SKM-1 treated with dmso at 0.1 percent for 144 hours (cell line): ENCODE measurements at regions not wholly inside any gene's neighbourhood (a gene's known extent, or its start where the extent isn't known, plus 50 kb on each side); places are given as distances from the start of the nearest gene placed in this dataset.

Source experiments
- DNase-seq: peaks from one replicate; lab custom pipeline; 2025; ENCODE audit not compliant: unreplicated experiment; lab: John Stamatoyannopoulos, UW

DNA sequence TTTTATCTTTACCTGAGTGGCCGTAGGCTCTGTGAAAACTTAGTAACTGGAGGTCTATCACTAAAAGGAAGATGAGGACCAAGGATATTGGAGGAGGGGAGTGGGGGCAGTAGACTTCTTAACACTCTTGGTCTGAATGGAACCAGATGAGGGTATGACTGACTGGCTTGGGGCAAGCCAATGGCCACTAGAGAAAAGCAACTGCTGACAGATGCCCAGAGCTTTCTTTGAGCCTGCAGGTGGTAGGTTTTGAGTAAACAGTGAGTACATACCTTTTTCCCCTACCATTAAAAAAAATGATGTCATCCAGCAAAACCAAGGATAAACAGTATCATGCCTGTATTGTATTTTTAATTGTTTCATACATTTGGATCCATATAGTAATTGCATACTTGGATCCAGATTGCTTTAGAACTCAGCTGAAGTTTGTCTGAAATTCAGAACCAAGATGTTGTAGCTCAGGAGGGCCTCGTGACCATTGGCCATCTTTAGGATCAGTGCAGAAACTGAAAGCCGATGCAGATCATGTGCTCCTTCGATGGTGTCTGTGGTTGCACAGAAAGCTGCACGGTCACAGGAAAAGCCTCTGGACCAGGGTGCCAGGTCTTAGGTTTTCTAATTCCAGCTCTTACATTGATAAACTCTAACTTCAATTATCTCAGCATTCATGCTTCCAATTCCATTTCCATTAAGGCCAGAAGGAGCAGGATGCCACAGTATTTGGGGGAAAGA is 131.0 kb downstream of the PDGFRA start:
- DNase-seq = no peak

DNA sequence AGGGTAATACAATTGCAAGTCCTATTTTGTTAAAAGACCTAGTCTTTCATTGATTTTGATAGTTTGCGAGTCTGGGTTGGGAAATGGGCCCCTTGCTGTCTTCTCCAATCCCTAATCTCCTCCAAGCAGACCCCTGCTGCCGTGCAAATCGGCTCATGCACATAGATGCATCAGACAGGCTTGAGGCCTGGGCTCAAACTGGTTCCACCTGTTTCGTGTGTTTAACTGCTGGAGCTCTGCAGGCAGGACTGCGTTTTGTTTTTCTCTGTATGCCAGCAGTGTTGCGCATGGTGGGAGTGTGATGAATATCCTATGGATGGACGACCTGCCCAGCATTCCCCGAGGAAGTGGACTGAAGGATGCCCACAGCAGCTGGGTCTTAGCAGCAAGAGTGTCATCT is 133.9 kb downstream of the PDGFRA start:
- no peak for DNase-seq

DNA sequence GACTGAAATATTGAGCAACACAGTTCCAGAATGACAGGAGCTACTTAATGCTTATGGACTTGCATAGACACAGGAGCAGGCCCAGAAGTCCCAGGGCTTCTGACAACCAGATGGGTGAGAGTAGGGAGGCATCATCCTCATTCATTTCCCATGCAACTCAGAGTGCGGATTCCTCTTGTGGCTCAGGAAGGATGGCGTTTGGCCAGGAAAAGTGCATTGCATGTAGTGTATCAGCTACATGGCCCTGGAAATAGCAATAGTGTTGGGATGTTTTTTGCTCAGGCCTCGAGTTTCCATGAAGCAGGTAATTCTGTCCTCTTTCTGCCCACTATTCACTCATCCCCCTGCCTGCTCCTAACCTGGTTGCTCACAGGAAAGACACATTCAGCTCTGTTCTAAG is 136.6 kb downstream of the PDGFRA start:
- no peak for DNase-seq

DNA sequence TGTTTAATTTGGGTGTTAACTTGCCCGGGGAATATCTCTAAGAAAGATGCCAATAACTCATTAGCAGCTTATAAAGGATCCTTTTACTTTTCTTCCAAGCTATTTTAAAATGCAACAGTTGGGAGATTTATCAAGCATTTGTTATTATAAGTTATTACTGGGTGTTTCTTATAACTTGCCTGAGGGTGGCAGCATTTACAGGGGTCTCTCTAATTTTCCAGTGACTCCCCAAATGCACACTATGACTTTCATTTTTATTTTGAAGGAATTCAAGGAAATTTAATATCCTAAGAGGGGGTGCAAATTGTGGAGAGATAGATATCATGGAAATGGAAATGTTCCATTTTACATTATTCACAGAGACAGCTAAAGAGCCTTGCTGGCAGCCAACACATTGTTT is 138.0 kb downstream of the PDGFRA start:
- DNase-seq = no peak

DNA sequence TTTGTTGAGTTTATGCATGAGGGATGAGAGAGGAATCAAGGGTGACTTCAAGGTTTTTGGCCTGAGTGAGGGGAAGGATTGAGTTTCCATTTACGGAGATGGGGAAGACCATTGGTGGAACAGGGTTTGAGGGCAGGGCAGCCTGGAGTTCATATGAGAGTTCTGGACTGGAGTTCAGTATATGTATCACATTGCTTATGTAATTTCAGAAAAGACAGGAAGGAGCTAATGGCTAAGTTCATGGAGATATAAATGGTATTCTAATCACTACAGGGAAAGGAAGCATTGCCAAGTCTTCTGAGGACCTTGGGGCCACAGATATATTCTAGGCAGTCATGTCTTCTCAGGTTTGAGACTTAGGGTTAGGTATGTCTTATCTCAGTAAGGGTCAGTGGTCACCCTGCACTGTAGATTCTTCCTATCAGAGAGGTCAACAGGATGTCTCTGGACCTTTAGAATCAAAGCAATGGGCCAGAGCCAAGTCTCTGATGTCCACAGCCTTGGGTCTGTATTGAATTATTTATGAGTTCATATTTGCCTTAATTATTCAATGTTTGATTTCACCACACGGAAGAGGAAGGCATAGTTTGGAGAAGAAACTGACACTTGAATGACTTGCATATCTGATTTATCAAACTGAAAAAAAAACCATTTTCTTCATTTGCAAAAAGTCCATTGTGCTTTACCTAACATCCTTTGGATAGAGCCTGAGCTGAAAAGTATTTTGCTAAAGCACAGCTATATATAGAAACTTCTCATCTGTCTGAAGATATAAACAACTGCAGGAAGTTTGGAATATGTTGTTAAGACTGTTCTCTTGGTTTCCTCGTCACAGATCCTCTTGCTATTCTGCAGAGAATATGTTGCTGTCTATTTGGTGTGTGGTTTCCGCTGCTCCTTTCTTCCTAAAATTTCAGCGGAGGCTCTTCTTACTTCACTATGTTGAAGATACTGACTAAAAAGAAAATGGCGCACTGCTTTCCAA is 139.5 kb downstream of the PDGFRA start:
- DNase-seq = no peak

DNA sequence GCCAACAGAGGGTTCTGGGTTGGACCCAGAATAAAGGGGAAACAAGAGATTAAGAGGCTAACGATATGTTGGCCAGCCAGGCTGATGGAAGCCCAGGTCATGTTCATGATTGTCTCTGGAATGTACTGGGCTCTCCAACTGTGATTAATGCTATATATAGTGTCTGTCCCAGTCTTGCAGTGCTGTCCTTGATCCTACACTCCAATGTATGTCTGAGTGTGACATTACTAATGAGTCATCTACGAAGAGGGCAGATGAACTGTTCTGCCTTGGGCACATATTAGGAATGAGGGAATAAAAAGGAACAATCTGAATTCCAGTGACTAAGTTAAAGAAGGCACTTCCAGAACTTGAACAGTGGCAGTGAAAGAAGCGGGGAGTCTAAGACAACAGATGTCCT is 142.1 kb downstream of the PDGFRA start:
- DNase-seq = no peak

DNA sequence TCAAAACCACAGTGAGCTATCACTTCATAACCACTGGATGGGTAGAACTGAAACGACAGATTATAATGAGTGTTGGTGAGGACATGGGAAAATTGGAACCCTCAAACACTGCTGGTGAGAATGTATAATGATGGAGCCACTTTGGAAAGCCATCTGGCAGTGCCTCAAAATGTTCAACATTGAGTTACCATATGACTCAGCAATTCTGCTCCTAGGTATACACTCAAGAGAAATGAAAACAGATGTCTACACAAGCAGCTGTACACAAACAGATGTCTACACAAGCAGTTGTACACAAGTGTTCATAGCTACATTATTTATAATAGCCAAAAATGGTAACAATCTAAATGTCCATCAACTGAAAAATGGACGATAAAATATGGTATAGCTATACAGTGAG is 143.9 kb downstream of the PDGFRA start:
- no peak for DNase-seq

DNA sequence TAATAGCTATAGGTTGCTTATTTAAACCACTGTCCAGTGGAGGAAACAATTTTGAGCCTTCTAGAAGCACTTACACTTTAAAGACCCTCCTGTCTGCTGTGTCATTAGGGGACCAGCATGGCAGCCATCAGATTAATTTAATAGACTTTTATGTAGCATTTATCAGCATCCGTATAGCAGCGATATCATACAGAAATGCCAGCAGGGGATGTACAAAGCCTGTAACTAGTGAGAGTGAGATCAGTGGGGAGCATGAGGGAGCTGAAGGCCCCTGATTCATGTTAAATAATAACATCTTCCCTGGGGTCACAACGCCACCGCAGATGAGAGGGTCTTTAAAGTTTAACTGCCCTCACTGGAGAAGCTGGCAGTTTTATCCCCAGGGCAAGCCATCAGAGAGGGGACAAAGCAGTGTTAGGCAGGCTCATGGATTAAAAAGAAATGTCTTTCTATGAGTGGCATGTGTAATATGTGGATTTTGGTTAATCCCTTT is 144.7 kb downstream of the PDGFRA start:
- DNase-seq = no peak

DNA sequence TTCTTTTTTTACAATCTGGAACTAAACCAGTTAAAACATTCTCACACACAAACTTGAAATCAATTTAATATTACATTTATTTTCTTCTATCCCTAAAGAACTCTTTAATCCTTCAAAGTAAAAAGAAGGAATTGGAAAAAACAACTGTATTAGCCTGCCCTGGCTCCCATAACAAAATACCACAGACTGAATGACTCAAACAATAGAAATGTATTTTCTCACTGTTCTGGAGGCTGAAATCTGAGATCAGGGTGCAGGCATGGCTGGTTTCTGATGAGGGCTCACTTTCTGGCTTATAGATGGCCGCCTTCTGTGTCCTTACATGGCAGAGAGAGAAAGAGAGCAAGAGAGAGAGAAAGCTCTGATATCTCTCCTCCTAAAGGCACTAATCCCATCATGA is 149.4 kb downstream of the PDGFRA start:
- DNase-seq = no peak

DNA sequence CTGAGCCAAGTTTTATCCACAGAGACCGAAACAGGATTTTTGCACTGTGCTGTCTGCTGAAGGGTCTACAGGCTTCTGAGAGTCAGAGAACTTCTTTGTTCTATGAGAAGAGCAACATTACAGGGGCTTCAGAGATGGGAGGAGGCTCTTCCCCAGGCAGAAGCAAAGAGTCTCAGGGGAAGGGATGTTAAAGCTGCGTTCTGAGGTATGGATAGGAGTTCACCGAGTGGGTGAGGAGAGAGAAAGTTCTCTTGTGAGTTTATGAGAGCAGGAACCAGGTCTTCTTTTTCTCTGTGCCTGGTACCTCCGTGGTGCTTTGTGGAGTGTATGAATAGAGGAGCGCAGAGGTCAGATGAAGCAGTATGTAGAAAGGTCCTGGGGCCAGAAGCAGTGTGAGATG is 155.1 kb downstream of the PDGFRA start:
- DNase-seq = no peak

DNA sequence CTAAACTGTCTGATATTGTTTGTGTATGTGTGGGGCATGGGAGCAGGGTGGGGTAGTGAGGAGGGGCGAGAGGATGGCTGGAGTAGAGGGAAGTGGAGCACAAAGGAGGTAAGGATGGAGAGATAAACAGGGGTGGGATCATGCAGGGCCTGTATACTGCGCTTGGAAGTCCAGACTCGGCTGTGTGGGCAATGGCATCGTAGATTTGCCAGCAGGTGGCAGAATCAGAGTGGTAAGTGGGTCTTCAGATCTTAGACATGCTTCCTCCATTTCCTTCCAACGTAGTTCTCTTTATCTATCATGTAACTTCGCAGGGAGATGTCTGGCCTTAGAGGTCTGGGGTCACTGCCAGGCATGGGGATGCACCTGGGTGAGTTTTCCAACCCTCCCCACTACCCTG is 155.5 kb downstream of the PDGFRA start:
- peak; percentile 25 for DNase-seq

DNA sequence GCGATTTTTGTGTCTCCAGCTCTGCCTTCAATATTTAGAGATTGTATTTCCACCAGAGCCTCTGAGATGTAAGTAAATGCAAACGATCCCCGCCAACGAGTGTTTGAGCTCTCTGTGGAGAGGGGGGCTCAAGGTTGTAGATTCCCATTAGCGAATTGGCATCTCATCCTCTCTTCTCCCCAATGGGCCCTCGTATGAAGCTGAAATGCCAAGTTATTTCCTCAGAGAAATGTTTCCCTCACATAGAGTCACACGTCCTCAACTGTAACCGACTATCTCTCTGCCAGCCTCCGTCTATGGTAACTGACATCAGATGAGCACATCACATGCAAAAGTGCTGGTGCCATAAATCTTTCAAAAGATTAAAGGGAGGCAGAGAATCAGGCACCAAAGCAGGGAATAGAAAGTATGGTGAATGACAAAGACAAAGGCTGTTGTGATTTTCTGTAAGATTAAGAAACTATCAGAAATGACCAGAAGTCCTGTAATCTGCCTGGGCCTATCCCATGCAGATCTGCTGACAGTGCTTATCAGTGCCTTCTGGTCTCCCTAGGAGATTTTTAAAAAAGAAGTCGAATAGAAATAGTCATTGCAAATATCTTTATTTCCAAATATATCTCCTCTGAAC is 157.1 kb downstream of the PDGFRA start:
- no peak for DNase-seq

DNA sequence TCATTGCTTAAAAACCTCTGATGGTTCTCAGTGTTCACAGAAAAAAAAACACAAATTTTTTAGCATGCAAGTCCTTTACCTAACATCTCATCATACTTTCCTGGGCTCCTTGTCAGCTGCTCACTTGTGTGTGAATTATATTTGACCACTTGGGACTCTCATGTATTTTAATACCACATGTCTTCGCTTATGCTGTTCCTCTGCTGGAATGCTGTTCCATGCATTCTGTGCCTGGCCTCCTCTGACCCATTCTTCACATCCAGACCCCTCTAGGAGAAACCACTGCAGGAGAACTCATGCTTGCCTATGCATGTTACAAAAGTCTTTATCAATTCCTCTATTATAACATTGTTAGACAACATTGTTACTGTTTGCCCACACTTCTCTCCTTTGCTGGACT is 157.6 kb downstream of the PDGFRA start:
- no peak for DNase-seq

DNA sequence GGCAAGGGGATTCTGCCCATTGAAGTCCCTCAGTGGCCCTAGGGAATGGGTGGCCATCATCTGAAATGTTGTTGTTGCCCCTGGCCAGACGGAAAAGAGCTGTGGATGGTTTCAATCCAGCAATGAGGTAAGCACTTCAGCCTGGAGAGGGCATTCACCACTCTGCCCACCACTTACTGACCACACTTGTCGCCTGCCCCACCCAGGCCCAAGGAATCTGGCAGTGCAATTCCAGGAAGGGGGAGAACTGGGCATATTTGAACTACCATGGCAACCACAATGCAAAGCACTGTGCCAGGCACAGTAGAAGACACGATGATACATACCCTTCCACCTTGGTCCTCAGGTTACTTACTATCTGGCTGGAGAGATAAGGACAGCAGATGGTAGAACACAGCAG is 161.6 kb downstream of the PDGFRA start:
- DNase-seq = no peak

DNA sequence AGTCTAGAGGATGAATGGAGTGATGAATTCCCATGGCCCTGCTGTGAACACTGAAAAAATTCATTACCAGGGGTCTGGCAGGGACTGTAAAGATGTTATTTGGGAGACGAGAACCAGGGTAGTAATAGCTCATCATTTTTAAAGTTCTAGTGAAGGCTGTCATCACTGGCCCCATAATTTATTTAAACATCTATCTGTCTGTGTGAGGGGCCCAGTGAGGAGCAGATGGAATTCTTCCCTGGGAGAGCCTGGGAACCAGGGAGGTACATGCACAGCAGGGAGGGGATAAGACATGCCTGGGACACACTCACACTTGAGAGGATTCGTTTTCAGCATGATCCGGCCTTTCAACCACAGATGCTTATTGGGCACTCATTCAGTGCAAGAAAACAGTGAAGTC is 162.0 kb downstream of the PDGFRA start:
- no peak for DNase-seq

DNA sequence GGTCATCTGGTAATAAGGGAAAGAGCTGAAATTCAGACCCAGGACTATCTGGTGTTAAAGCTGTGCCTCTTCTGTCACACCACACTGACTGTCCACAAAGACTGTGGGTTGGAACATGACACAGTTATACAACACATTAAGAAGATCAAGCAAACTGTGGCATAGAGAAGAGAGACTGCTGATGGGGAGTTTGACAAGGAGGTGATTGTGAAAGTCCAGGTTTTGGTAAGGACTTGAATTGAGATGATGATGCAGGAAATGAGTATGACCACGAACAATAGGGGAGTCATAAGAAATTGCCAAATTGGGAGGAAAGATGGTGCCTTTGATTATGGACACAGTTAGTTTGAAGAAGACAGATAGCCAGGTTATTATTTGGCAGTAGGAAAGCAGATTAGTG is 163.4 kb downstream of the PDGFRA start:
- peak; percentile 5 for DNase-seq

DNA sequence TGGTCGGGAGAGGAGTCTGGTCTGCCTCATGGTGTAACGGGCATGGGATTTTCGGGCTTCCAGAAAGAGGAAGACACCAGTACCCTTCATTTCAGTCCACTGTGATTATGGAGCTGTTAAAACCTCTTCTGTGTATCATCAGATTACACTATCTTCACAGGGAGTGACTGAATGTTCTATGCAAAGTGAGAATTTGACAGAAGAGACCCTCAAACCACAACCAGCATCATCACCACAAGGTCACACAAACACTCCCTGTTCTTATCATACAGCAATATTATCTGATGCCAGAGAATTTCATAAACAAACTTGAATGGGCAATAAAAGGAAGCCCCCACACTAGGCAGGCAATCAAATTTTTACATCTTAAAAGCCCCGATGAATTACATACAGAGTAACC is 164.2 kb downstream of the PDGFRA start:
- no peak for DNase-seq

DNA sequence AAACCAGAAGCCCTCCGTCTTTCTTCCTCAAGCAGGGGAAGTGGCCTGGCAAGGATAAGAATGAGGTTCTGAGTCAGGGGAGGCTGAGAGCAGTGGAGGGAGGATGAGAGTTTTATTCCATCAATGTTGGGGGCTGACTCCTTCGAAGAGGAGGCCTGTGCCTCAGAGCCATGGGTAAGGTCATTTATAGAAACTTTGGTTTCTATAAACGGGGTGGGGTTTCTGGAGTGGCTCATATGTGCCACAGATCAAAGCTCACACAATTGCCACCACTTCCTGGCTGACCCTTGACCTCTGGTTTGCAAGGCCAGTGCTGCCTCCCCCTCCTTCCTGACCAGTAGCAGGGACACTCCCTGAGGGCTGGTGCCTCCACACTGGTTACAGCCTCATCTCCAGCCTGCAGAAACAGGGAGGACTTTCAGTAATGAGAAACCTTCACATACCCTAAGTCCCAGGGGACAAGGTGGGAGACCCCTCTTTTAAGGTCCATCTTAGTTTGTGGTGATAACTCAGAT is 166.0 kb downstream of the PDGFRA start:
- no peak for DNase-seq

DNA sequence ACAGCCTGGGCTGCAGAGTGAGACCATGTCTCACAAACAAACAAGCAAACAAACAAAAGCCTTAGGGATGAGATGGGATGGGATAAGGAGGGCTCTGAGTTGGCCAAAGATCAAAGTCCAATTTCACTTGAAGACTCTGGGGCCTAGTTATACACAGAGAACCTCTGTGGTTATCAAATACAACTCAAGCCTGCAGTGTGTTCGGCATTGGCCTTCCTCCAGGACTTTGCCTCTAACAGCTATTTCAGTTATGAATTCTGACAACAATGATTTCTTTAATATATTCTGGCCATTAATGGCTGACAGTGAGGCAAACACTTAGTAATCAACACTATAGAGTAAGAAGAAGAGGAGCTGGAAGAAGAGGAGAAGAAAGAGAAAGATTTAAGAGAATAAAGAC is 171.1 kb downstream of the PDGFRA start:
- no peak for DNase-seq

DNA sequence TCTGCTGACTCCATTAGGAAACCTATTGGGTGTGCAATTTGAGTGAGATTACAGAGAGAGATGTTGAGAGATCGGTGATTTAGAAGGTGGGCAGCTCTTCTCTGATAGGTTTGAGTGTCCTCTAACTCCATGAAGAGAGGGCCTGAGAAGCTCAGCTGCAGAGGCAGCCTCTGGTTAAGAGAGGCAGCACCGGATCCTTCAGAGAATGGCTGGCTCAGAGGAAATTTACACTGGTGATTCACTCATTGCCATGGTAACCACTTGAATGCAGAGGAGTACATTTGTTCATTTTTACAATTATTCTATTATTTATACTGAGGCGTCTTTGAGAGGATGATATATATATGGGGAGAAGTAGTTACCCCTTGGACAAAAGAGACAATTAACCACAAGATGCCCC is 171.7 kb downstream of the PDGFRA start:
- no peak for DNase-seq

DNA sequence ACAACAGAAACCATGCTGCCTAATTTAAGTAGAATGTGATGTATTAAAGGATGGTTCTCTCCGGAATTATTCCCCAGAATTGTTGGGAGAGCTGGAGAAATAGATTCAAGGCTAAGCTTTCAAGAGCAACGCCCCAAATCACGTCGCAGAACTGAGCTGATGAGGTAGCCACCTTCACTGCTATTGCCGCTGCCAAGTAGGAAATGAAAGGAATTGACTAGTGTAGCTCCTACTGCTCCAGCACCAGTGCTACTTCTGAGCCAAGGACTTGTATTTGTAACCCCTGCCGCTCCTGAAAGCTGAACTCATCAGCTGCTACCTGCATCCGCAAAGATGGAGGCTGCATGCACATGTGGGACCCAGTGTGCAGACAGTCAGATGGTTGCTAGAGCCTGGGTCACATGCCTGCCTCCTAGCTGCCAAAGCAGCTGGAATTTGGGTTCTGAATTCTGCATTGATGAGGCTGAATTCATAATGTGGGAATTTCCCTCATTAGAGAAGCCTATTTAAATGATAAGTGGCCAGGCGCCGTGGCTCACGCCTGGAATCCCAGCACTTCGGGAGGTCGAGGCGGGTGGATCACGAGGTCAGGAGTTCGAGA is 173.9 kb downstream of the PDGFRA start:
- no peak for DNase-seq
